ENCODE measurements at regions not wholly inside any gene's neighbourhood (a gene's known extent, or its start where the extent isn't known, plus 50 kb on each side); places are given as distances from the start of the nearest gene placed in this dataset.

GRCh38 chr16:5314377-5314776 is 216.8 kb upstream of the EEF2KMT start:
- Histone ChIP-seq H3K4me2 (ENCODE audit: low read length) (no peak overlapping the region), H3K4me3 (ENCODE audit: low read length) (no peak overlapping the region), H3K36me3 (replicated peaks; ENCODE audit: low read depth, low read length) (no peaks in the 10 kb centered on the region), H3K27me3 (ENCODE audit: low read depth, low read length) (no peaks in the 10 kb centered on the region), H4K20me1 (ENCODE audit: insufficient read depth, low read length) (no peaks in the 10 kb centered on the region), H3K79me2 (ENCODE audit: low read length) (no peaks in the 10 kb centered on the region), H3K4me1 (ENCODE audit: low read length) (no peaks in the 10 kb centered on the region), H2AFZ (ENCODE audit: low read depth, low read length) (no peak overlapping the region), H3K9ac (ENCODE audit: low read length) (no peak overlapping the region), H3K27ac (ENCODE audit: low read length) (no peak overlapping the region), H3K9me3 (ENCODE audit: insufficient read depth, low read length) (no peaks in the 10 kb centered on the region)
- TF ChIP-seq EZH2phosphoT487 (IDR thresholded peaks at IDR 0.05; ENCODE audit: low read depth) (no peak), CTCF (IDR thresholded peaks at IDR 0.05; ENCODE audit: low read depth, low read length) (no peak)

GRCh38 chr16:5309946-5310611 is 212.5 kb upstream of the EEF2KMT start:
- Histone ChIP-seq H3K9ac (ENCODE audit: low read length) (no peak overlapping the region), H3K79me2 (ENCODE audit: low read length) (no peaks in the 10 kb centered on the region), H2AFZ (ENCODE audit: low read depth, low read length) (no peak overlapping the region), H3K36me3 (replicated peaks; ENCODE audit: low read depth, low read length) (no peaks in the 10 kb centered on the region), H3K27ac (ENCODE audit: low read length) (no peak overlapping the region), H3K4me1 (ENCODE audit: low read length) (no peaks in the 10 kb centered on the region), H3K9me3 (ENCODE audit: insufficient read depth, low read length) (no peaks in the 10 kb centered on the region), H3K4me3 (ENCODE audit: low read length) (no peak overlapping the region), H4K20me1 (ENCODE audit: insufficient read depth, low read length) (no peaks in the 10 kb centered on the region), H3K27me3 (ENCODE audit: low read depth, low read length) (no peaks in the 10 kb centered on the region), H3K4me2 (ENCODE audit: low read length) (no peak overlapping the region)
- TF ChIP-seq CTCF (IDR thresholded peaks at IDR 0.05; ENCODE audit: low read depth, low read length) (no peak), EZH2phosphoT487 (IDR thresholded peaks at IDR 0.05; ENCODE audit: low read depth) (no peak)

- Histone ChIP-seq H3K4me2 (ENCODE audit: low read length) (no peak overlapping the region), H4K20me1 (ENCODE audit: insufficient read depth, low read length) (no peaks in the 10 kb centered on the region), H2AFZ (ENCODE audit: low read depth, low read length) (no peak overlapping the region), H3K9me3 (ENCODE audit: insufficient read depth, low read length) (no peaks in the 10 kb centered on the region), H3K4me3 (ENCODE audit: low read length) (no peak overlapping the region), H3K4me1 (ENCODE audit: low read length) (no peaks in the 10 kb centered on the region), H3K27me3 (ENCODE audit: low read depth, low read length) (no peaks in the 10 kb centered on the region), H3K9ac (ENCODE audit: low read length) (no peak overlapping the region), H3K36me3 (replicated peaks; ENCODE audit: low read depth, low read length) (no peaks in the 10 kb centered on the region), H3K79me2 (ENCODE audit: low read length) (no peaks in the 10 kb centered on the region), H3K27ac (ENCODE audit: low read length) (no peak overlapping the region)
- TF ChIP-seq CTCF (IDR thresholded peaks at IDR 0.05; ENCODE audit: low read depth, low read length) (no peak), EZH2phosphoT487 (IDR thresholded peaks at IDR 0.05; ENCODE audit: low read depth) (no peak)
These were observed 207.4 kb upstream of the EEF2KMT start for GRCh38 chr16:5305023-5305422.

GRCh38 chr16:5302372-5303114 is 204.9 kb upstream of the EEF2KMT start:
- Histone ChIP-seq H3K9me3 (ENCODE audit: insufficient read depth, low read length) (no peaks in the 10 kb centered on the region), H4K20me1 (ENCODE audit: insufficient read depth, low read length) (no peaks in the 10 kb centered on the region), H3K9ac (ENCODE audit: low read length) (no peak overlapping the region), H3K27me3 (ENCODE audit: low read depth, low read length) (no peaks in the 10 kb centered on the region), H2AFZ (ENCODE audit: low read depth, low read length) (no peak overlapping the region), H3K27ac (ENCODE audit: low read length) (no peak overlapping the region), H3K4me3 (ENCODE audit: low read length) (no peak overlapping the region), H3K36me3 (replicated peaks; ENCODE audit: low read depth, low read length) (no peaks in the 10 kb centered on the region), H3K4me2 (ENCODE audit: low read length) (no peak overlapping the region), H3K4me1 (ENCODE audit: low read length) (no peaks in the 10 kb centered on the region), H3K79me2 (ENCODE audit: low read length) (no peaks in the 10 kb centered on the region)
- no peak for TF ChIP-seq EZH2phosphoT487 (IDR thresholded peaks at IDR 0.05; ENCODE audit: low read depth)
- no peak for TF ChIP-seq CTCF (IDR thresholded peaks at IDR 0.05; ENCODE audit: low read depth, low read length)
